Heart left ventricle (tissue), 16 donors: ENCODE measurements at regions not wholly inside any gene's neighbourhood (a gene's known extent, or its start where the extent isn't known, plus 50 kb on each side); places are given as distances from the start of the nearest gene placed in this dataset.
"Not testable (repeated sequence)": the region's sequence is repeated elsewhere in the genome, so short reads cannot be mapped to it uniquely, and the experiment has no call there.

ENCODE experiments used
- ATAC-seq, 4 donors: fragments of 200-7000 bp; cut with Tn5 transposase; one replicate each; pipeline ENCODE4 v1.9.1; 2020 to 2022; ENCODE audit warnings: moderate library complexity in 4 of 4, mild to moderate bottlenecking in 3 of 4, moderate number of reproducible peaks in 1 of 4
- DNase-seq, 5 donors: peaks; one replicate each; pipeline ENCODE4 v3.0.0-alpha.2; 2020
- H3K27ac ChIP-seq, 12 donors: fragments of 200-600 bp; sonication (generic) in 4 of 12; one replicate each; pipeline versions ENCODE4 v1.5.0 to v1.8.0; 2016 to 2022; ENCODE audit warnings: mild to moderate bottlenecking in 2 of 12
- H3K27me3 ChIP-seq, 9 donors: fragments of 200-600 bp; sonication (generic) in 2 of 9; one replicate each; pipeline versions ENCODE4 v1.5.1 to v1.8.0; 2016 to 2022; ENCODE audit warnings: mild to moderate bottlenecking in 3 of 9
- H3K36me3 ChIP-seq, 9 donors: fragments of 200-600 bp; sonication (generic) in 2 of 9; one replicate each; pipeline versions ENCODE4 v1.5.0 to v1.8.0; 2018 to 2022; ENCODE audit warnings: mild to moderate bottlenecking in 2 of 9
- H3K4me1 ChIP-seq, 12 donors: fragments of 200-600 bp; sonication (generic) in 4 of 12; one replicate each; pipeline versions ENCODE4 v1.5.0 to v1.8.0; 2016 to 2022; ENCODE audit warnings: mild to moderate bottlenecking in 3 of 12
- H3K4me3 ChIP-seq, 12 donors: fragments of 200-600 bp; sonication (generic) in 4 of 12; one replicate each; pipeline versions ENCODE4 v1.5.0 to v1.8.0; 2017 to 2022; ENCODE audit warnings: mild to moderate bottlenecking in 9 of 12, moderate library complexity in 4 of 12
- H3K9me3 ChIP-seq, 12 donors: fragments of 200-600 bp; sonication (generic) in 4 of 12; one replicate each; pipeline versions ENCODE4 v1.5.0 to v1.8.0; 2016 to 2022; ENCODE audit warnings: mild to moderate bottlenecking in 1 of 12
- POLR2A ChIP-seq, 2 donors: fragments of 450-650 bp; IDR thresholded peaks; one replicate each; pipeline ENCODE4 v1.6.1; 2017; ENCODE audit warnings: antibody characterized with exemption in 2 of 2, mild to moderate bottlenecking in 2 of 2, moderate library complexity in 2 of 2
- WGBS, 4 donors: extraction: QIAGEN DNeasy Blood & Tissue Kit in 2 of 4; methylation state at CpG; one replicate each; pipeline versions ENCODE4 v1.1.5 to v1.1.7; 2013 to 2018; 5-methylcytosine and 5-hydroxymethylcytosine counted together
- intact Hi-C, 10 donors: fragments of 100-400 bp; cut with DNase I; formaldehyde crosslinking; loops; one replicate each; pipeline versions ENCODE4 v1.11.1 to v1.14.2; 2022
- TF ChIP-seq, protein P1 (sequence below), 12 donors: fragments of 200-600 bp; sonication (generic) in 4 of 12; IDR thresholded peaks; one replicate each; pipeline versions ENCODE4 v1.5.0 to v1.8.0; 2018 to 2022; ENCODE audit warnings: antibody characterized with exemption in 12 of 12, mild to moderate bottlenecking in 5 of 12
- donor health status: ischemic (EF 13 %, LVEDD 7.1; RV severe dilation, severe dysfunction).
- donor health status: healthy with polysubstance abuse.
- donor health status: DM: no; HTN: yes; CAD: no.
- donor health status: DM: no; HTN: no; CAD: no.
- donor health status: ischemic (EF 25% LVEDD 6.9; RV normal size, moderate dysfunction).
- donor health status: ischemic (EF 25% LVEDD 5.7; RV mildly dilated, moderate dysfunction).
- donor health status: healthy.
- donor health status: DM: yes; HTN: yes; CAD: no.
- donor health status: ischemic (EF 35%, LVEDD 5.7; RV mildly dilated, moderate dysfunction).
- donor health status: nonischemic (EF 11% LVEDD 7.7; RV severe dilation, severe dysfunction).
- donor health status: DM: yes; HTN: yes; CAD: no.
- donor health status: PGD.
- donor health status: ischemic (EF 29% LVEDD 5.4; RV normal size, mild dysfunction).
- donor health status: nonischemic (EF 23%, LVEDD 6.1; RV moderate dilation, normal function).

DNA sequence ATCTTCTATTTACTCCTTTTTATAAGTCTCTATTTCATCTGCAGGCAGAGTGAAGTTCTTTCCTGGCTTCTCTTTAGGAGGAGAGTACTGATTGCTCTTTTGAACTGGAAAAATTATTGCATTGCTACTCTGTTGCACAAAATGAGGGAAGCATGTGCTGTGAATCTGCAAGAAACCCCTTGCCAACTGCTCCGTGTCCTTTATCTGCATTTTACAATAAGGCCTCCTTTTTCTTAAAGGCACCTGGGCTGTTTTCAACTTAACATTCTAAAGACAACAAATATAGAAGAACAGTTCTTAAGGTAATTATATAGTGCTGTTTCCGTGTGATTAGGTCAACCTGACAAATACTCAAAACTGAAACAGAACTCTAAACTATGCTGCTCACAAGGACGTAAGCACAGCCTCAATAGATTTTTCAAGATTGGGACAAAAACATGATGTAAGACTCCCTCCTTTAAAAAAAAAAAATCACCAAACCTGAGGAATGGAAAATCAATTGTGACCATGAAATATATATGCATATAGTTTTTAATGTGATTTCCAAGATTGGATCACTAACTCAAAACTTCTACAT lies 716.6 kb upstream of the INTU start:
- H3K4me1 ChIP-seq, result peaks cover 0 to 6% (median 0%) of the 10 kb centered on the region in 12 donors
- H3K4me3 ChIP-seq, result no peak overlapping the region
- no peak for DNase-seq
- no peak overlapping the region for H3K27ac ChIP-seq
- 43 to 52% (median 44%) methylated on average over 3 of the region's 3 CpGs for WGBS, 4 donors
- peaks cover 0 to 12% (median 0%) of the 10 kb centered on the region in 12 donors for H3K9me3 ChIP-seq
- intact Hi-C loops, result no loop called here
- TF ChIP-seq, protein P1, sequence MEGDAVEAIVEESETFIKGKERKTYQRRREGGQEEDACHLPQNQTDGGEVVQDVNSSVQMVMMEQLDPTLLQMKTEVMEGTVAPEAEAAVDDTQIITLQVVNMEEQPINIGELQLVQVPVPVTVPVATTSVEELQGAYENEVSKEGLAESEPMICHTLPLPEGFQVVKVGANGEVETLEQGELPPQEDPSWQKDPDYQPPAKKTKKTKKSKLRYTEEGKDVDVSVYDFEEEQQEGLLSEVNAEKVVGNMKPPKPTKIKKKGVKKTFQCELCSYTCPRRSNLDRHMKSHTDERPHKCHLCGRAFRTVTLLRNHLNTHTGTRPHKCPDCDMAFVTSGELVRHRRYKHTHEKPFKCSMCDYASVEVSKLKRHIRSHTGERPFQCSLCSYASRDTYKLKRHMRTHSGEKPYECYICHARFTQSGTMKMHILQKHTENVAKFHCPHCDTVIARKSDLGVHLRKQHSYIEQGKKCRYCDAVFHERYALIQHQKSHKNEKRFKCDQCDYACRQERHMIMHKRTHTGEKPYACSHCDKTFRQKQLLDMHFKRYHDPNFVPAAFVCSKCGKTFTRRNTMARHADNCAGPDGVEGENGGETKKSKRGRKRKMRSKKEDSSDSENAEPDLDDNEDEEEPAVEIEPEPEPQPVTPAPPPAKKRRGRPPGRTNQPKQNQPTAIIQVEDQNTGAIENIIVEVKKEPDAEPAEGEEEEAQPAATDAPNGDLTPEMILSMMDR (IDR thresholded peaks at IDR 0.05), result no peak
- H3K27me3 ChIP-seq, result no peaks in the 10 kb centered on the region
- H3K36me3 ChIP-seq, result no peaks in the 10 kb centered on the region
- no peak for ATAC-seq

DNA sequence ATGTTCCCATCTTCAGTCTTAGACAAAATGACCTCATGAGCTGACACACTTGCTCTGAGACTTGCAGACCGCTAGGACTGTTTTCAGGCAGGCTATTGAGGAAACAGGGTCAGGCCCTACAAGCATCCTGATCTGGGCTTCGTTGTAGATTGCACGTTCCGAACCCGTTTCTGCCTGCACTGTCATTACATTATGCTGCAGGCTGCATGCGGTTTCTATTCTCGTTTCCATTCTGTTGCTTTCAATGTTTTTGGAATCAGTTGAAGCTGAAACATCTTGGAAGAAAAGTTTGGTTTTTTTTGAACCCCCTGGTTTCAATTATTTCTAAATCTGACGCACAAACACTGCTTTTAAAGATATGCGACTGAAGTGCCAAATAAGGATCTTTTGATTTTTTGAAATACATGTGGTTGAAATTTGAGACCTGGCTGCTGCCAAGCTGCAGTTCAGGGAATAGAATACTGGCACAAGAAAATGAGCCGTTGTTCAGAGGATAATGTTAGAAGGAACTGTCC lies 716.1 kb upstream of the INTU start:
- DNase-seq (no peak), ATAC-seq (no peak)
- Histone ChIP-seq H3K27ac (no peak overlapping the region), H3K4me1 (peaks cover 0 to 6% (median 0%) of the 10 kb centered on the region in 12 donors), H3K36me3 (no peaks in the 10 kb centered on the region), H3K4me3 (no peak overlapping the region), H3K27me3 (no peaks in the 10 kb centered on the region), H3K9me3 (peaks cover 0 to 12% (median 0%) of the 10 kb centered on the region in 12 donors)
- TF ChIP-seq, protein P1 (IDR thresholded peaks at IDR 0.05), result no peak
- no peak for TF ChIP-seq POLR2A (IDR thresholded peaks at IDR 0.05)
- intact Hi-C loops, result no loop called here
- WGBS, 4 donors, result 53 to 67% (median 58%) methylated on average over 10 of the region's 10 CpGs

DNA sequence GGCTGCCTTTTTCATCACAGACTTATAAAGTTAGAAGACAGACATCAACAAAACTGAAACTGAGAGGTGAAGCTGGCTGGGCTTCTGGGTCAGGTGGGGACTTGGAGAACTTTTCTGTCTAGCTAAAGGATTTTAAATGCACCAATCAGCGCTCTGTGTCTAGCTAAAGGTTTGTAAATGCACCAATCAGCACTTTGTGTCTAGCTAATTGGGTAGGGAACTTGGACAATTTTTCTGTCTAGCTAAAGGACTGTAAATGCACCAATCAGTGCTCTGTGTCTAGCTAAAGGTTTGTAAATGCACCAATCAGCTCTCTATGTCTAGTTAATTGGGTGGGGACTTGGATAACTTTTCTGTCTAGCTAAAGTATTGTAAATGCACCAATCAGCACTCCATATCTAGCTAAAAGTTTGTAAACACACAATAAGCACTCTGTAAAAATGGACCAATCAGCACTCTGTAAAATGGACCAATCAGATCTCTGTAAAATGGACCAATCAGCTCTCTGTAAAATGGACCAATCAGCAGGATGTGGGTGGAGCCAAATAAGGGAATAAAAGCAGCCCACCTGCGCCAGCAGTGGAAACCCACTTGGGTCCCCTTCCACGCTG lies 710.3 kb upstream of the INTU start:
- WGBS, 4 donors, result 87 to 93% (median 90%) methylated on average over 3 of the region's 3 CpGs
- not testable (repeated sequence) for DNase-seq

DNA sequence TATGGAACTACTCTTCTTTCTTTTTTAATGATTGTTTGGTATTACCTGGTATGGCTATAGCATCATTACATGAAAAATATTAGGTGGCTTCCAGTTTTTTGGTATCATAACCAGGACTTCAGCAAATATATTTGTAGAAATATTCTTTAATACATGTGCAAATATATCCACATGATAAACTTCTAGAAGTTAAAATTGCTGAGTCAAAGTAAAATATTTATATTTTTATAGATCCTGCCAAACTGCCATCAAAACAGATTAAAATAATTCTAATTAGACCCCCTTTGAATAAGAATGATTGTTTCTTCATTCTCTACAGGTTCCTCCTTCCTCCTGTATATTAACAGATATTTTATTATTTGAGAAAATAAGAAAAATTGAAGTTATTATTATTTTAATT lies 708.5 kb upstream of the INTU start:
- H3K36me3 ChIP-seq, result no peaks in the 10 kb centered on the region
- no peak for ATAC-seq
- no peaks in the 10 kb centered on the region for H3K27me3 ChIP-seq
- no peak overlapping the region for H3K27ac ChIP-seq
- no peak for DNase-seq
- H3K4me1 ChIP-seq, result no peaks in the 10 kb centered on the region
- TF ChIP-seq POLR2A (IDR thresholded peaks at IDR 0.05), result no peak
- TF ChIP-seq, protein P1 (IDR thresholded peaks at IDR 0.05), result no peak
- intact Hi-C loops, result no loop called here
- no peak overlapping the region for H3K4me3 ChIP-seq
- H3K9me3 ChIP-seq, result peaks cover 0 to 36% (median 7%) of the 10 kb centered on the region in 12 donors

More for the DNA sequence above, 710.3 kb upstream of the INTU start:
- intact Hi-C loops, H3K36me3 ChIP-seq, H3K4me1 ChIP-seq, H3K4me3 ChIP-seq, H3K27me3 ChIP-seq, ATAC-seq, H3K27ac ChIP-seq: not testable (repeated sequence)
- H3K9me3 ChIP-seq, result peaks cover 0 to 31% (median 7%) of the 10 kb centered on the region in 12 donors

DNA sequence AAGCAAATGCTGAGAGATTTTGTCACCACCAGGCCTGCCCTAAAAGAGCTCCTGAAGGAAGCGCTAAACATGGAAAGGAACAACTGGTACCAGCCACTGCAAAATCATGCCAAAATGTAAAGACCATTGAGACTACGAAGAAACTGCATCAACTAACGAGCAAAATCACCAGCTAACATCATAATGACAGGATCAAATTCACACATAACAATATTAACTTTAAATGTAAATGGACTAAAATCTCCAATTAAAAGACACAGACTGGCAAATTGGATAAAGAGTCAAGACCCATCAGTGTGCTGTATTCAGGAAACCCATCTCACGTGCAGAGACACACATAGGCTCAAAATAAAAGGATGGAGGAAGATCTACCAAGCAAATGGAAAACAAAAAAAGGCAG lies 702.7 kb upstream of the INTU start:
- 72 to 89% (median 87%) methylated on average over 3 to 4 of the region's 4 CpGs; no CpG with 5 or more reads in 1 of the 4 donors for WGBS, 4 donors
- intact Hi-C loops, result not testable (repeated sequence)

More for the DNA sequence above, 702.7 kb upstream of the INTU start:
- H3K9me3 ChIP-seq, result peaks cover 0 to 14% (median 4%) of the 10 kb centered on the region in 12 donors
- not testable (repeated sequence) for ATAC-seq, H3K27ac ChIP-seq, H3K27me3 ChIP-seq, DNase-seq, H3K4me3 ChIP-seq, H3K36me3 ChIP-seq, H3K4me1 ChIP-seq
